ENCODE measurements at regions not wholly inside any gene's neighbourhood (a gene's known extent, or its start where the extent isn't known, plus 50 kb on each side); places are given as distances from the start of the nearest gene placed in this dataset.

GRCh38 chr14:96626916-96627315 is 124.7 kb downstream of the PAPOLA start:
- Histone ChIP-seq H3K9ac (ENCODE audit: low read length) (no peak overlapping the region), H3K9me2 (replicated peaks; ENCODE audit: insufficient read depth, low read length) (no peaks in the 10 kb centered on the region), H3K27ac (ENCODE audit: low read depth, low read length) (no peak overlapping the region), H4K20me1 (ENCODE audit: low read depth, low read length) (no peaks in the 10 kb centered on the region), H3K36me3 (ENCODE audit: low read length) (no peaks in the 10 kb centered on the region), H3K9me3 (ENCODE audit: insufficient read depth, low read length) (no peaks in the 10 kb centered on the region), H3K4me3 (ENCODE audit: insufficient read depth, low read length, poor library complexity, severe bottlenecking) (no peak overlapping the region), H3K27me3 (ENCODE audit: low read length) (no peaks in the 10 kb centered on the region; the same call in 1 of the 2 replicates), H3K79me2 (ENCODE audit: insufficient read depth, low read length) (no peaks in the 10 kb centered on the region), H3K4me2 (ENCODE audit: low read depth, low read length, poor library complexity, severe bottlenecking) (no peak overlapping the region), H2AFZ (ENCODE audit: low read depth, low read length, severe bottlenecking) (no peak overlapping the region), H3F3A (ENCODE audit: insufficient read depth) (no peaks in the 10 kb centered on the region)
- TF ChIP-seq EZH2phosphoT487 (conservative IDR thresholded peaks at IDR 0.05; ENCODE audit: low read length) (no peak), CTCF (IDR thresholded peaks at IDR 0.05; ENCODE audit: insufficient read depth, low read length, poor library complexity, severe bottlenecking) (no peak)

GRCh38 chr14:96627386-96627785 is 125.2 kb downstream of the PAPOLA start:
- H3K4me2 ChIP-seq (ENCODE audit: low read depth, low read length, poor library complexity, severe bottlenecking): no peak overlapping the region
- H3F3A ChIP-seq (ENCODE audit: insufficient read depth): no peaks in the 10 kb centered on the region
- H3K9me3 ChIP-seq (ENCODE audit: insufficient read depth, low read length): no peaks in the 10 kb centered on the region
- no peak overlapping the region for H2AFZ ChIP-seq (ENCODE audit: low read depth, low read length, severe bottlenecking)
- H3K27ac ChIP-seq (ENCODE audit: low read depth, low read length): no peak overlapping the region
- H3K27me3 ChIP-seq (ENCODE audit: low read length): no peaks in the 10 kb centered on the region; the same call in 1 of the 2 replicates
- no peaks in the 10 kb centered on the region for H3K79me2 ChIP-seq (ENCODE audit: insufficient read depth, low read length)
- no peak for TF ChIP-seq EZH2phosphoT487 (conservative IDR thresholded peaks at IDR 0.05; ENCODE audit: low read length)
- no peak for TF ChIP-seq CTCF (IDR thresholded peaks at IDR 0.05; ENCODE audit: insufficient read depth, low read length, poor library complexity, severe bottlenecking)
- H3K4me3 ChIP-seq (ENCODE audit: insufficient read depth, low read length, poor library complexity, severe bottlenecking): no peak overlapping the region
- no peak overlapping the region for H3K9ac ChIP-seq (ENCODE audit: low read length)
- no peaks in the 10 kb centered on the region for H3K9me2 ChIP-seq (replicated peaks; ENCODE audit: insufficient read depth, low read length)
- no peaks in the 10 kb centered on the region for H3K36me3 ChIP-seq (ENCODE audit: low read length)
- no peaks in the 10 kb centered on the region for H4K20me1 ChIP-seq (ENCODE audit: low read depth, low read length)

DNA sequence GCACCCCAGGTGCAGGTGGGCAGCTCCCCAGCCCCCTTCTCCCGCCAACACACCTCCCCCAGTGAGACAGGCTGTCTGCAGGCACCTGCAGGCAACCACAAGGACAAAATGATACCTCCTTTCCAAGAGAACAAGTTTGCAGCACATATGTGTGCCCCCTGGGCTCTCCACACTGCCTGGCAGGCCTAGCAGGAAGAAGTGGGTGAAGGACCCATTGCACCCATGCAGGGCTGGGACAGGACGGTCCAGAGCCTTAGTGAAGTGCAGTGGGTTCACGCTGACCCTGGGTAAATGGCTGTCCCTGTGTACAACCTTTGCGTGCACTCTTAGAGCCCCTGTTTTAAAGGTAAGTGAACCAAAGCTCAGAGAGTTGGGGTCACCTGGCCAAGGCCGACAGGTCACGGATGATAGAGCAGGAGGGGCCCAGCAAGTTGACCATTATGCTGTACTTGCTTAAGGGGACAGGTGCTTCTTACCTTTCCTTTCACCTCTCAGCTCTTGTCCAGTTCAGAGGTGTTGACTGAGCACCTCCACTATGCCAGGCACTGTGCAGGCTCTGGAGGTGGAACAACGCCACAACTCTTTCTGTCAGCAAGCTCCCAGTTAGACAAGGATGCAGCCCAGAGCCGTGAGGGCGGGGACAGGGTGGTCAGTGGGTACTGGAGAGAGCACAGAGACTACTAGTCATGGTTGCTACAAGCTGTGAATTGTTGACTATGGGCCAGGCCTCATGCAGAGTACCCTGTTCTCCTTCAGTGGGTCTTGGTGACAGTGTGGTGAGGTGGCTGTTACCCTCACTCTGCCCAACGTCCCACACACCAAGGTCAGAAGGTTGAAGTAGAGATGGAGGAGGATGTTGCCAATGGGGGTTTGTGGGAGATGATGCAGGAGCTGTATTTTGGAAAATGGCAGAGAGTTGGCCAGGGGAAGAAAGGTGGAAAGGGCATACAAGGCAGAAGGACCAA is 125.9 kb downstream of the PAPOLA start:
- no peaks in the 10 kb centered on the region for H4K20me1 ChIP-seq (ENCODE audit: low read depth, low read length)
- no peak overlapping the region for H3K9ac ChIP-seq (ENCODE audit: low read length)
- H3K27me3 ChIP-seq (ENCODE audit: low read length): no peaks in the 10 kb centered on the region
- H3K4me3 ChIP-seq (ENCODE audit: insufficient read depth, low read length, poor library complexity, severe bottlenecking): no peak overlapping the region
- no peaks in the 10 kb centered on the region for H3F3A ChIP-seq (ENCODE audit: insufficient read depth)
- H3K27ac ChIP-seq (ENCODE audit: low read depth, low read length): no peak overlapping the region
- no peaks in the 10 kb centered on the region for H3K36me3 ChIP-seq (ENCODE audit: low read length)
- H3K79me2 ChIP-seq (ENCODE audit: insufficient read depth, low read length): no peaks in the 10 kb centered on the region
- no peak overlapping the region for H3K4me2 ChIP-seq (ENCODE audit: low read depth, low read length, poor library complexity, severe bottlenecking)
- TF ChIP-seq CTCF (IDR thresholded peaks at IDR 0.05; ENCODE audit: insufficient read depth, low read length, poor library complexity, severe bottlenecking) (no peak), EZH2phosphoT487 (conservative IDR thresholded peaks at IDR 0.05; ENCODE audit: low read length) (no peak)
- H3K9me2 ChIP-seq (replicated peaks; ENCODE audit: insufficient read depth, low read length): no peaks in the 10 kb centered on the region
- H3K9me3 ChIP-seq (ENCODE audit: insufficient read depth, low read length): no peaks in the 10 kb centered on the region
- no peak overlapping the region for H2AFZ ChIP-seq (ENCODE audit: low read depth, low read length, severe bottlenecking)

Measured in SU-DHL-6 (cell line).